CD14-positive monocyte (primary cell): ENCODE measurements at regions not wholly inside any gene's neighbourhood (a gene's known extent, or its start where the extent isn't known, plus 50 kb on each side); places are given as distances from the start of the nearest gene placed in this dataset.

Experiments used
- DNase-seq, 3 donors: peaks; one replicate each; pipeline ENCODE4 v3.0.0-alpha.2; 2011 to 2022
- H2AFZ ChIP-seq: 2 replicates; pipeline ENCODE4 v1.6.0; 2012; ENCODE audit warnings: mild to moderate bottlenecking, low read depth, low read length, inconsistent platforms; ENCODE audit not compliant: insufficient read depth, poor library complexity, severe bottlenecking
- H3K27ac ChIP-seq, 2 donors: 1 replicate in 1 of 2; 2 replicates in 1 of 2; pipeline ENCODE4 v1.5.1; 2012 to 2013; ENCODE audit warnings: low read length in 2 of 2, control low read depth in 1 of 2, inconsistent platforms in 1 of 2, low read depth in 1 of 2, mild to moderate bottlenecking in 1 of 2
- H3K27me3 ChIP-seq, 2 donors: one replicate each; pipeline versions ENCODE4 v1.6.0 to v1.6.1; 2011 to 2013; ENCODE audit warnings: low read length in 2 of 2; ENCODE audit not compliant: control insufficient read depth in 2 of 2, insufficient read depth in 2 of 2
- H3K36me3 ChIP-seq, 2 donors: replicated peaks in 1 of 2; 1 replicate in 1 of 2; 2 replicates in 1 of 2; pipeline versions ENCODE4 v1.5.1 to v1.6.1; 2012 to 2013; ENCODE audit warnings: low read length in 2 of 2, control low read depth in 1 of 2, inconsistent platforms in 1 of 2, mild to moderate bottlenecking in 1 of 2; ENCODE audit not compliant: insufficient read depth in 2 of 2, control insufficient read depth in 1 of 2
- H3K4me1 ChIP-seq, 2 donors: 1 replicate in 1 of 2; 2 replicates in 1 of 2; pipeline versions ENCODE4 v1.5.1 to v1.6.1; 2012 to 2013; ENCODE audit warnings: low read length in 2 of 2, control low read depth in 1 of 2, inconsistent platforms in 1 of 2, mild to moderate bottlenecking in 1 of 2, moderate library complexity in 1 of 2; ENCODE audit not compliant: insufficient read depth in 2 of 2, control insufficient read depth in 1 of 2
- H3K4me2 ChIP-seq: replicated peaks from 2 replicates; pipeline ENCODE3; 2012; ENCODE audit warnings: low read length, moderate library complexity, mild to moderate bottlenecking; ENCODE audit not compliant: poor library complexity, severe bottlenecking; ENCODE audit errors: extremely low read depth
- H3K4me3 ChIP-seq, 3 experiments: fragments of 200-600 bp in 1 of 3; sonication (generic) in 1 of 3; replicated peaks in 1 of 3; 1 replicate in 2 of 3; 2 replicates in 1 of 3; pipeline ENCODE4 v1.5.1; 2011 to 2013; ENCODE audit warnings: low read length in 3 of 3, mild to moderate bottlenecking in 3 of 3, control low read depth in 2 of 3, low read depth in 2 of 3, inconsistent platforms in 1 of 3, moderate library complexity in 1 of 3
- H3K79me2 ChIP-seq: 2 replicates; pipeline ENCODE4 v1.6.0; 2012; ENCODE audit warnings: mild to moderate bottlenecking, control low read depth, inconsistent platforms, low read length, moderate library complexity; ENCODE audit not compliant: insufficient read depth
- H3K9ac ChIP-seq: 2 replicates; pipeline ENCODE4 v1.6.0; 2017; ENCODE audit warnings: low read length, mild to moderate bottlenecking; ENCODE audit not compliant: insufficient read depth, poor library complexity, severe bottlenecking
- H3K9me3 ChIP-seq, 2 donors: replicated peaks in 1 of 2; 1 replicate in 1 of 2; 2 replicates in 1 of 2; pipeline versions ENCODE4 v1.5.1 to v1.6.1; 2012 to 2013; ENCODE audit warnings: low read length in 2 of 2, control low read depth in 1 of 2; ENCODE audit not compliant: control insufficient read depth in 1 of 2, insufficient read depth in 1 of 2
- H4K20me1 ChIP-seq: 2 replicates; pipeline ENCODE4 v1.6.0; 2012; ENCODE audit warnings: mild to moderate bottlenecking, low read length, control low read depth, moderate library complexity; ENCODE audit not compliant: insufficient read depth
- H3K27ac Mint-ChIP-seq, 7 donors: one replicate each; pipeline ENCODE4 v1.8.0; 2020; ENCODE audit warnings: mild to moderate bottlenecking in 7 of 7, mixed read lengths in 7 of 7, moderate library complexity in 6 of 7, inconsistent platforms in 2 of 7
- H3K27me3 Mint-ChIP-seq, 3 donors: one replicate each; pipeline ENCODE4 v1.8.0; 2021 to 2022; ENCODE audit warnings: low read depth in 3 of 3, mild to moderate bottlenecking in 3 of 3, mixed read lengths in 3 of 3, moderate library complexity in 3 of 3, inconsistent platforms in 1 of 3
- H3K36me3 Mint-ChIP-seq, 2 donors: one replicate each; pipeline ENCODE4 v1.8.0; 2020; ENCODE audit warnings: mixed read lengths in 2 of 2, inconsistent platforms in 1 of 2, mild to moderate bottlenecking in 1 of 2
- H3K4me1 Mint-ChIP-seq: one replicate; pipeline ENCODE4 v1.8.0; 2020; ENCODE audit warnings: mild to moderate bottlenecking, mixed read lengths
- H3K4me3 Mint-ChIP-seq, 2 donors: one replicate each; pipeline ENCODE4 v1.8.0; 2020; ENCODE audit warnings: mild to moderate bottlenecking in 2 of 2, mixed read lengths in 2 of 2, moderate library complexity in 1 of 2
- H3K9me3 Mint-ChIP-seq, 7 donors: one replicate each; pipeline ENCODE4 v1.8.0; 2020 to 2022; ENCODE audit warnings: mixed read lengths in 7 of 7, mild to moderate bottlenecking in 6 of 7, moderate library complexity in 6 of 7, inconsistent platforms in 2 of 7
- CTCF ChIP-seq: fragments of 200-600 bp; IDR thresholded peaks from one replicate; pipeline ENCODE4 v1.8.0; 2022; ENCODE audit warnings: antibody characterized with exemption, mild to moderate bottlenecking
- WGBS: methylation state at CpG from one replicate; pipeline ENCODE4 v1.1.5; 2013; ENCODE audit warnings: missing lambda C conversion rate; ENCODE audit not compliant: insufficient coverage; 5-methylcytosine and 5-hydroxymethylcytosine counted together
- intact Hi-C, 2 donors: fragments of 100-400 bp; cut with micrococcal nuclease; formaldehyde crosslinking; loops; one replicate each; pipeline versions ENCODE4 v1.15.0 to v1.15.1; 2023

- Mint-ChIP-seq H3K27me3 (peaks cover 0 to 1% (median 0%) of the 10 kb centered on the region in 3 donors), H3K4me3 (no peak overlapping the region), H3K36me3 (no peaks in the 10 kb centered on the region), H3K9me3 (peaks cover 2 to 14% (median 5%) of the 10 kb centered on the region in 7 donors), H3K4me1 (no peaks in the 10 kb centered on the region), H3K27ac (no peak overlapping the region)
- Histone ChIP-seq H3K9ac (no peak overlapping the region), H3K27ac (no peak overlapping the region), H3K4me2 (no peak overlapping the region), H2AFZ (no peak overlapping the region), H3K9me3 (no peaks in the 10 kb centered on the region), H4K20me1 (no peaks in the 10 kb centered on the region), H3K27me3 (no peaks in the 10 kb centered on the region), H3K4me1 (no peaks in the 10 kb centered on the region), H3K4me3 (no peak overlapping the region), H3K79me2 (no peaks in the 10 kb centered on the region), H3K36me3 (no peaks in the 10 kb centered on the region)
- intact Hi-C loops, result no loop called here
- 100% methylated on average over 3 of the region's 5 CpGs for WGBS
- DNase-seq, result no peak
- TF ChIP-seq CTCF, result no peak
Observed at GRCh38 chr5:108556441-108557145, 174.7 kb upstream of the FBXL17 start.

- no peak overlapping the region for H3K27ac Mint-ChIP-seq
Observed at GRCh38 chr5:108548684-108549596, 167.0 kb upstream of the FBXL17 start.

More at GRCh38 chr5:108548684-108549596, 167.0 kb upstream of the FBXL17 start:
- H3K4me3 ChIP-seq, result no peak overlapping the region
- TF ChIP-seq CTCF, result no peak
- no peak overlapping the region for H3K4me2 ChIP-seq
- H3K4me1 Mint-ChIP-seq, result no peaks in the 10 kb centered on the region
- no peaks in the 10 kb centered on the region for H3K79me2 ChIP-seq
- H3K9ac ChIP-seq, result no peak overlapping the region
- no peaks in the 10 kb centered on the region for H3K36me3 ChIP-seq
- no peak overlapping the region for H3K4me3 Mint-ChIP-seq
- DNase-seq, result no peak
- no peaks in the 10 kb centered on the region for H3K4me1 ChIP-seq
- WGBS, result 94% methylated on average over 6 of the region's 10 CpGs
- H4K20me1 ChIP-seq, result no peaks in the 10 kb centered on the region
- intact Hi-C loops, result no loop called here
- no peak overlapping the region for H3K27ac ChIP-seq
- no peaks in the 10 kb centered on the region for H3K36me3 Mint-ChIP-seq
- no peaks in the 10 kb centered on the region for H3K9me3 ChIP-seq
- H2AFZ ChIP-seq, result no peak overlapping the region
- no peaks in the 10 kb centered on the region for H3K27me3 ChIP-seq
- H3K27me3 Mint-ChIP-seq, result peaks cover 0 to 5% (median 4%) of the 10 kb centered on the region in 3 donors
- H3K9me3 Mint-ChIP-seq, result peaks cover 0 to 4% (median 0%) of the 10 kb centered on the region in 7 donors
